ENCODE measurements at regions not wholly inside any gene's neighbourhood (a gene's known extent, or its start where the extent isn't known, plus 50 kb on each side); places are given as distances from the start of the nearest gene placed in this dataset.

DNA sequence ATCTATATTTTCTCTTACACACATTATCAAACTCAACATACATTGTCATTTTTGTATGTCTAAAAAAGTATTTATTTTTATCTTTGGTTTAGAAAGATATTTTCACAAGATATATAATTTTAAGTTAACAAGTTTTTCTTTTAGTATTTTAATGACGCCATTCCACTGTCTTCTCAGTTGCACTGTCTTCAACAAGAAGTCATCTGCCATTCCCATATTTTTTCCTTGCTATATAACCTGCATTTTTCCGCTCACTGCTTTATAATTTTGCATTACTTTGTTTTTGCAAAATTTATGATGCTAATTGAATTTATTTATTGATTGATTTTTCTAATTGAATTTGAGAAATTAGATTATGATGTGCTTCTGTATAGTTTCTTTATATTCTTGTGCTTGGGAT lies 357.8 kb upstream of the RNF32 start:
- TF ChIP-seq, protein P1, sequence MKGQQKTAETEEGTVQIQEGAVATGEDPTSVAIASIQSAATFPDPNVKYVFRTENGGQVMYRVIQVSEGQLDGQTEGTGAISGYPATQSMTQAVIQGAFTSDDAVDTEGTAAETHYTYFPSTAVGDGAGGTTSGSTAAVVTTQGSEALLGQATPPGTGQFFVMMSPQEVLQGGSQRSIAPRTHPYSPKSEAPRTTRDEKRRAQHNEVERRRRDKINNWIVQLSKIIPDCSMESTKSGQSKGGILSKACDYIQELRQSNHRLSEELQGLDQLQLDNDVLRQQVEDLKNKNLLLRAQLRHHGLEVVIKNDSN (IDR thresholded peaks at IDR 0.05): no peak
- TF ChIP-seq TEAD4 (IDR thresholded peaks at IDR 0.05) (no peak), ZBTB7A (IDR thresholded peaks at IDR 0.05; ENCODE audit: low read depth) (no peak), RAD21 (IDR thresholded peaks at IDR 0.05; ENCODE audit: low read depth) (no peak)
- TF ChIP-seq, protein P2, sequence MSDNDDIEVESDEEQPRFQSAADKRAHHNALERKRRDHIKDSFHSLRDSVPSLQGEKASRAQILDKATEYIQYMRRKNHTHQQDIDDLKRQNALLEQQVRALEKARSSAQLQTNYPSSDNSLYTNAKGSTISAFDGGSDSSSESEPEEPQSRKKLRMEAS (IDR thresholded peaks at IDR 0.05): no peak

Measured in Ishikawa (cell line).